Type B pancreatic cell (in vitro differentiated cells): ENCODE measurements at regions not wholly inside any gene's neighbourhood (a gene's known extent, or its start where the extent isn't known, plus 50 kb on each side); places are given as distances from the start of the nearest gene placed in this dataset.

ENCODE experiments used
- DNase-seq: peaks from one replicate; pipeline ENCODE4 v3.0.0; 2021; ENCODE audit warnings: mixed read lengths; ENCODE audit not compliant: unreplicated experiment; ENCODE audit errors: extremely low spot score
- H3K27ac Mint-ChIP-seq: 2 replicates; pipeline ENCODE4 v1.8.0; 2021; ENCODE audit warnings: mild to moderate bottlenecking, mixed read lengths
- H3K27me3 Mint-ChIP-seq: 2 replicates; pipeline ENCODE4 v1.8.0; 2021; ENCODE audit warnings: mixed read lengths
- H3K36me3 Mint-ChIP-seq: 2 replicates; pipeline ENCODE4 v1.8.0; 2021; ENCODE audit warnings: mixed read lengths
- H3K4me1 Mint-ChIP-seq: one replicate; pipeline ENCODE4 v1.8.0; 2021; ENCODE audit warnings: mixed read lengths; ENCODE audit not compliant: unreplicated experiment
- H3K4me3 Mint-ChIP-seq: 2 replicates; pipeline ENCODE4 v1.8.0; 2021; ENCODE audit warnings: mild to moderate bottlenecking, mixed read lengths
- H3K9me3 Mint-ChIP-seq: 2 replicates; pipeline ENCODE4 v1.8.0; 2021; ENCODE audit warnings: mixed read lengths
- CTCF ChIP-seq: fragments of 200-600 bp; sonication (generic); conservative IDR thresholded peaks from 2 replicates; pipeline ENCODE4 v1.5.0; 2021; ENCODE audit warnings: antibody characterized with exemption, mild to moderate bottlenecking

- H3K4me1 Mint-ChIP-seq: no peaks in the 10 kb centered on the region
- no peaks in the 10 kb centered on the region for H3K9me3 Mint-ChIP-seq
- no peak for DNase-seq
- H3K27ac Mint-ChIP-seq: no peak overlapping the region
- no peak overlapping the region for H3K4me3 Mint-ChIP-seq
- H3K27me3 Mint-ChIP-seq: no peaks in the 10 kb centered on the region
- TF ChIP-seq CTCF: no peak
- no peaks in the 10 kb centered on the region for H3K36me3 Mint-ChIP-seq
These were observed 443.6 kb upstream of the AR start for GRCh38 chrX:67100031-67100884.

GRCh38 chrX:67094061-67094460 lies 449.8 kb upstream of the AR start:
- Mint-ChIP-seq H3K4me3 (no peak overlapping the region), H3K4me1 (no peaks in the 10 kb centered on the region), H3K27ac (no peak overlapping the region), H3K27me3 (no peaks in the 10 kb centered on the region), H3K9me3 (no peaks in the 10 kb centered on the region), H3K36me3 (no peaks in the 10 kb centered on the region)
- TF ChIP-seq CTCF: no peak
- no peak for DNase-seq

GRCh38 chrX:67050760-67051159 lies 411.9 kb upstream of the EDA2R start:
- Mint-ChIP-seq H3K27ac (no peak overlapping the region), H3K4me3 (no peak overlapping the region)
- no peak for DNase-seq

GRCh38 chrX:67044866-67045265 lies 406.0 kb upstream of the EDA2R start:
- H3K4me3 Mint-ChIP-seq: no peak overlapping the region
- H3K27ac Mint-ChIP-seq: no peak overlapping the region
- H3K27me3 Mint-ChIP-seq: no peaks in the 10 kb centered on the region
- no peak for DNase-seq
- no peaks in the 10 kb centered on the region for H3K9me3 Mint-ChIP-seq
- no peaks in the 10 kb centered on the region for H3K36me3 Mint-ChIP-seq
- no peaks in the 10 kb centered on the region for H3K4me1 Mint-ChIP-seq
- TF ChIP-seq CTCF: no peak

More at GRCh38 chrX:67050760-67051159, 411.9 kb upstream of the EDA2R start:
- H3K36me3 Mint-ChIP-seq: no peaks in the 10 kb centered on the region
- no peaks in the 10 kb centered on the region for H3K9me3 Mint-ChIP-seq
- no peaks in the 10 kb centered on the region for H3K27me3 Mint-ChIP-seq
- TF ChIP-seq CTCF: no peak
- no peaks in the 10 kb centered on the region for H3K4me1 Mint-ChIP-seq

- TF ChIP-seq CTCF: no peak
- Mint-ChIP-seq H3K4me1 (no peaks in the 10 kb centered on the region), H3K27ac (no peak overlapping the region), H3K27me3 (no peaks in the 10 kb centered on the region), H3K4me3 (no peak overlapping the region), H3K36me3 (no peaks in the 10 kb centered on the region), H3K9me3 (no peaks in the 10 kb centered on the region)
- no peak for DNase-seq
These were observed 405.3 kb upstream of the EDA2R start for GRCh38 chrX:67044029-67044653.
